ENCODE measurements at regions not wholly inside any gene's neighbourhood (a gene's known extent, or its start where the extent isn't known, plus 50 kb on each side); places are given as distances from the start of the nearest gene placed in this dataset.
A peak's percentile ranks its signal among the peaks of the same experiment; 100 is the strongest.
"Not testable (repeated sequence)": the region's sequence is repeated elsewhere in the genome, so short reads cannot be mapped to it uniquely, and the experiment has no call there.

DNA sequence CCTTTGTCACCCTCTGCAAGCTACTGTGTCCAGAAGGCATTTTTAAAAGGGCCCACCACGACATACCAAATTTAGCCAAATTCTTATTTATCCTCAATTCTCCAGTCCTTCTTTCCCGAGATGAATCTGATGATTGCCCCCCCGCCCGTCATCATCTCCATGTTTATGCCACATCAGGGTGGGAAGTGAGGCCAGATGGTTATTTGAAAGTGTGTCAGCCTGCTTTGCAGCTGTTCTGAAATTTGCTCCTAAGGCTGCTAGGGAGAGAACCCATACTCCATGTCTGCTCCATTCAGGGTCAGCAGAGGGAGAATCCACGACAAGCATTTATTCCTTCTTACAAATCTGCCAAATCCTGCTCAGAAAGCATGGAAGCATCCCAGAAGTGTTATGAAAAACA is 337.8 kb downstream of the ADAMTS20 start:
- no peak overlapping the region for H3K9ac ChIP-seq (ENCODE audit: low read length)
- no peak for DNase-seq (ENCODE audit: low read depth)
- peaks cover 11% of the 10 kb centered on the region for H3K4me1 ChIP-seq (ENCODE audit: control insufficient read depth, insufficient read depth, low read length)
- H3K9me3 ChIP-seq (ENCODE audit: control insufficient read depth, low read length) = no peaks in the 10 kb centered on the region
- H3K27me3 ChIP-seq (replicated peaks; ENCODE audit: control insufficient read depth, insufficient read depth, low read length) = no peaks in the 10 kb centered on the region
- H3K36me3 ChIP-seq (ENCODE audit: control insufficient read depth, insufficient read depth, low read length, severe bottlenecking) = no peaks in the 10 kb centered on the region
- no peak overlapping the region for H3K4me3 ChIP-seq (ENCODE audit: low read length)

DNA sequence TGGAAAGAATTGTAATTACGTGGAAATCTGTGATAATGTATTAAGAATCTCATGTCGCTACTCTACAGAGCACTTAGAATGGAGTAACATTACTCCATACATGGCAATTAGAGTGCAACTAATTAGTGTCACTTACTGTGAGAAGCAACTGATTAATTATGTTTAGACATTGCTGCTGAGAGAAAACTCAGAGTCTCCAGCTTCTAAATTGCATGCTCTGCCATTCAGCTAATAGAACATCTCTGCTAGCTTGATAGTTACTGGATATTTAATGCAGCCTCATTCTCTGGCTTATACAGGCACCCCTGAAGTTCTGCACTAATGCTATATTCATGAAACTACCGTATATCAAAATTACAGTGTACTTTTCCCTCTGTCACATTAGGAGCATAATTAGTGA is 338.4 kb downstream of the ADAMTS20 start:
- H3K4me1 ChIP-seq (ENCODE audit: control insufficient read depth, insufficient read depth, low read length) = peaks cover 11% of the 10 kb centered on the region
- no peak overlapping the region for H3K4me3 ChIP-seq (ENCODE audit: low read length)
- no peak for DNase-seq (ENCODE audit: low read depth)
- H3K36me3 ChIP-seq (ENCODE audit: control insufficient read depth, insufficient read depth, low read length, severe bottlenecking) = no peaks in the 10 kb centered on the region
- H3K9me3 ChIP-seq (ENCODE audit: control insufficient read depth, low read length) = no peaks in the 10 kb centered on the region
- H3K9ac ChIP-seq (ENCODE audit: low read length) = no peak overlapping the region
- H3K27me3 ChIP-seq (replicated peaks; ENCODE audit: control insufficient read depth, insufficient read depth, low read length) = no peaks in the 10 kb centered on the region

DNA sequence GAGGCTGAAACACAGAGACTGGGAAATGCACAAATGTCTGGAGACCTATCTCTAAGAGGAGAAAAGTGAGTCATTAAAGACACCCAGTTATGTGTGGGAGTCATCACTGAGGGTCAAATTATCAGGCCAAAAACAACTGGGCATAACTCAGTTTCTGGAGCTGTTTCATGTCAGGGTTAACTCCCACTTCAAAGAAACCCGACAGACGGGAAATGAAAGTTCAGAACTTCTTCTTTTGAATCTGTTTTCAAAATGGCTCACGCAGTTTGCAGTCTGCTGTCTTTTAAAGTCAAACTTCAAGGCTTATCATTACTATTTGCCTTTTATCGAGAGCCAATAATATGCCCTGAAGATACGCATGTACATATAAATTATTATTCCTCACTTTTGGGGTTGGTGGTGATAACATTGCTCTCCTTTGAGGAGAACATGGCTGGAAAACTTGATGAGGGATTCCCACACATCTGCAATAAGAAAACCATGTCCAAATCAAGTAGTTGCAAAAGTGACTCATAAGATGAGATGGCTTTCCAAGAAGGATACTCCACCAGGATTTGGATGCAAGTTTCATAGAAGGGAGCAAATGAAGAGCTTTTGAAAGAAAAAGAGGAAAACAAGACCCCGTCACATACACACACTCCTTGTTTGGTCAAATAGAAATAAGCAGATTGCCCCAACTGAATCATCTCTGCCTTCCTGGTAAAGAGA is 341.4 kb downstream of the ADAMTS20 start:
- Histone ChIP-seq H3K9ac (ENCODE audit: low read length) (no peak overlapping the region), H3K9me3 (ENCODE audit: control insufficient read depth, low read length) (no peaks in the 10 kb centered on the region), H3K27me3 (replicated peaks; ENCODE audit: control insufficient read depth, insufficient read depth, low read length) (no peaks in the 10 kb centered on the region), H3K4me1 (ENCODE audit: control insufficient read depth, insufficient read depth, low read length) (peaks cover 11% of the 10 kb centered on the region), H3K36me3 (ENCODE audit: control insufficient read depth, insufficient read depth, low read length, severe bottlenecking) (no peaks in the 10 kb centered on the region), H3K4me3 (ENCODE audit: low read length) (peak overlapping the region; percentile 46)
- DNase-seq (ENCODE audit: low read depth) = peak; percentile 28

GRCh38 chr12:43208627-43209026 is 343.4 kb downstream of the ADAMTS20 start:
- Histone ChIP-seq H3K36me3 (ENCODE audit: control insufficient read depth, insufficient read depth, low read length, severe bottlenecking) (no peaks in the 10 kb centered on the region), H3K4me3 (ENCODE audit: low read length) (peak overlapping the region; percentile 14), H3K9ac (ENCODE audit: low read length) (no peak overlapping the region), H3K27me3 (replicated peaks; ENCODE audit: control insufficient read depth, insufficient read depth, low read length) (no peaks in the 10 kb centered on the region), H3K9me3 (ENCODE audit: control insufficient read depth, low read length) (no peaks in the 10 kb centered on the region), H3K4me1 (ENCODE audit: control insufficient read depth, insufficient read depth, low read length) (peaks cover 11% of the 10 kb centered on the region)
- peak; percentile 57 for DNase-seq (ENCODE audit: low read depth)

- no peak for DNase-seq (ENCODE audit: low read depth)
- H3K4me3 ChIP-seq (ENCODE audit: low read length) = peak overlapping the region; percentile 14
- no peaks in the 10 kb centered on the region for H3K36me3 ChIP-seq (ENCODE audit: control insufficient read depth, insufficient read depth, low read length, severe bottlenecking)
- H3K9ac ChIP-seq (ENCODE audit: low read length) = no peak overlapping the region
- H3K9me3 ChIP-seq (ENCODE audit: control insufficient read depth, low read length) = no peaks in the 10 kb centered on the region
- peaks cover 11% of the 10 kb centered on the region for H3K4me1 ChIP-seq (ENCODE audit: control insufficient read depth, insufficient read depth, low read length)
- no peaks in the 10 kb centered on the region for H3K27me3 ChIP-seq (replicated peaks; ENCODE audit: control insufficient read depth, insufficient read depth, low read length)
Observed at GRCh38 chr12:43208221-43208620, 343.8 kb downstream of the ADAMTS20 start.

DNA sequence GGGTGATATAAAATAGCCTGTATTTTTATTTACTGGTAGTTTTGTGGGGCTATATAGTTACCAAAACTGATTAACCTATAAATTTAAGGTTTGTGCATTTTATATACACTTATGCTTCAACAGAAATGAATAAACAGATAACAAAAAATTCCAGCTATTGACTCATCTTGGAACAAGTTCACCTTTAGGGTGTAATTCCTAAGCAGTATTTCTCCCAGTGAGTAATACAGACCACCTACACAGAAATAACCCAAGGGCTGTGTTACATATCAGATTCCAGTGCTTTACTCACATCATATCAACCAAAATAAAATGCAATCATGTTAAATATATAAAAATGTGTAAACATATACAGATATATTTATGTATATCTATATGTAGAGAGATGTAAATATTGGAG is 345.6 kb downstream of the ADAMTS20 start:
- H3K9me3 ChIP-seq (ENCODE audit: control insufficient read depth, low read length) = no peaks in the 10 kb centered on the region
- H3K27me3 ChIP-seq (replicated peaks; ENCODE audit: control insufficient read depth, insufficient read depth, low read length) = no peaks in the 10 kb centered on the region
- H3K36me3 ChIP-seq (ENCODE audit: control insufficient read depth, insufficient read depth, low read length, severe bottlenecking) = no peaks in the 10 kb centered on the region
- H3K4me3 ChIP-seq (ENCODE audit: low read length) = no peak overlapping the region
- DNase-seq (ENCODE audit: low read depth) = peak; percentile 9
- no peak overlapping the region for H3K9ac ChIP-seq (ENCODE audit: low read length)
- peaks cover 10% of the 10 kb centered on the region for H3K4me1 ChIP-seq (ENCODE audit: control insufficient read depth, insufficient read depth, low read length)

GRCh38 chr12:43198608-43199007 is 353.4 kb downstream of the ADAMTS20 start:
- Histone ChIP-seq H3K4me1 (ENCODE audit: control insufficient read depth, insufficient read depth, low read length) (no peaks in the 10 kb centered on the region), H3K4me3 (ENCODE audit: low read length) (no peak overlapping the region), H3K36me3 (ENCODE audit: control insufficient read depth, insufficient read depth, low read length, severe bottlenecking) (no peaks in the 10 kb centered on the region), H3K9me3 (ENCODE audit: control insufficient read depth, low read length) (no peaks in the 10 kb centered on the region), H3K27me3 (replicated peaks; ENCODE audit: control insufficient read depth, insufficient read depth, low read length) (no peaks in the 10 kb centered on the region), H3K9ac (ENCODE audit: low read length) (no peak overlapping the region)
- DNase-seq (ENCODE audit: low read depth) = no peak

- no peak for DNase-seq (ENCODE audit: low read depth)
- H3K36me3 ChIP-seq (ENCODE audit: control insufficient read depth, insufficient read depth, low read length, severe bottlenecking) = no peaks in the 10 kb centered on the region
- H3K4me1 ChIP-seq (ENCODE audit: control insufficient read depth, insufficient read depth, low read length) = no peaks in the 10 kb centered on the region
- no peaks in the 10 kb centered on the region for H3K27me3 ChIP-seq (replicated peaks; ENCODE audit: control insufficient read depth, insufficient read depth, low read length)
- no peak overlapping the region for H3K4me3 ChIP-seq (ENCODE audit: low read length)
- no peaks in the 10 kb centered on the region for H3K9me3 ChIP-seq (ENCODE audit: control insufficient read depth, low read length)
- no peak overlapping the region for H3K9ac ChIP-seq (ENCODE audit: low read length)
Observed at GRCh38 chr12:43196268-43196907, 355.6 kb downstream of the ADAMTS20 start.

GRCh38 chr12:43193096-43193495 is 358.9 kb downstream of the ADAMTS20 start:
- not testable (repeated sequence) for DNase-seq (ENCODE audit: low read depth); H3K27me3 ChIP-seq (replicated peaks; ENCODE audit: control insufficient read depth, insufficient read depth, low read length); H3K4me3 ChIP-seq (ENCODE audit: low read length); H3K36me3 ChIP-seq (ENCODE audit: control insufficient read depth, insufficient read depth, low read length, severe bottlenecking); H3K4me1 ChIP-seq (ENCODE audit: control insufficient read depth, insufficient read depth, low read length); H3K9ac ChIP-seq (ENCODE audit: low read length); H3K9me3 ChIP-seq (ENCODE audit: control insufficient read depth, low read length)

GRCh38 chr12:43192442-43192841 is 359.6 kb downstream of the ADAMTS20 start:
- not testable (repeated sequence) for H3K4me3 ChIP-seq (ENCODE audit: low read length); DNase-seq (ENCODE audit: low read depth); H3K4me1 ChIP-seq (ENCODE audit: control insufficient read depth, insufficient read depth, low read length); H3K36me3 ChIP-seq (ENCODE audit: control insufficient read depth, insufficient read depth, low read length, severe bottlenecking); H3K9me3 ChIP-seq (ENCODE audit: control insufficient read depth, low read length); H3K27me3 ChIP-seq (replicated peaks; ENCODE audit: control insufficient read depth, insufficient read depth, low read length); H3K9ac ChIP-seq (ENCODE audit: low read length)

- Histone ChIP-seq H3K9me3 (ENCODE audit: control insufficient read depth, low read length) (peaks cover 15% of the 10 kb centered on the region), H3K4me3 (ENCODE audit: low read length) (no peak overlapping the region), H3K4me1 (ENCODE audit: control insufficient read depth, insufficient read depth, low read length) (no peaks in the 10 kb centered on the region), H3K27me3 (replicated peaks; ENCODE audit: control insufficient read depth, insufficient read depth, low read length) (no peaks in the 10 kb centered on the region), H3K9ac (ENCODE audit: low read length) (no peak overlapping the region), H3K36me3 (ENCODE audit: control insufficient read depth, insufficient read depth, low read length, severe bottlenecking) (no peaks in the 10 kb centered on the region)
- DNase-seq (ENCODE audit: low read depth) = no peak
Observed at GRCh38 chr12:43180242-43180641, 371.8 kb downstream of the ADAMTS20 start.

DNA sequence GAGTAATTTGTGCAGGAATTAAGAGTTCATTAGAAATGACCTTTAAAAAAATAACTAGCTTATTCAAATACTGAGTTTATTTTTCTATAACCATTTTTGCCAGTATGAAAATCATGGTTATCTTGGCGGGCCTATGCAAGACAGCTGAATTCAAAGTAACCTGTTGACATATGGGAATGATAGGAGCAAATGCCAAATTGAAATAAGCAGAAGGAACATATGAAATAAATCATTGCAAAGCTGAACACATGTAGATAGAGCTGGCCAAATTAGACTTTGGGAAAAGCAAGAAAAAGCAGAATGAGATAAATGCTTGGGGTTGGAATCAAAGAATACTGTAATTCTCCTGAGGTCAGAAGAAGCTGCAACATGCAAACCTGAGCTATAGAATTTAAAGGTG is 372.5 kb downstream of the ADAMTS20 start:
- Histone ChIP-seq H3K36me3 (ENCODE audit: control insufficient read depth, insufficient read depth, low read length, severe bottlenecking) (no peaks in the 10 kb centered on the region), H3K27me3 (replicated peaks; ENCODE audit: control insufficient read depth, insufficient read depth, low read length) (no peaks in the 10 kb centered on the region), H3K4me1 (ENCODE audit: control insufficient read depth, insufficient read depth, low read length) (no peaks in the 10 kb centered on the region), H3K9ac (ENCODE audit: low read length) (no peak overlapping the region), H3K4me3 (ENCODE audit: low read length) (no peak overlapping the region), H3K9me3 (ENCODE audit: control insufficient read depth, low read length) (peaks cover 15% of the 10 kb centered on the region)
- no peak for DNase-seq (ENCODE audit: low read depth)

Data from adipocyte (in vitro differentiated cells).